Liver (tissue), 8 donors: ENCODE measurements at regions not wholly inside any gene's neighbourhood (a gene's known extent, or its start where the extent isn't known, plus 50 kb on each side); places are given as distances from the start of the nearest gene placed in this dataset.

Source experiments
- DNase-seq: peaks from one replicate; pipeline ENCODE4 v3.0.0-alpha.2; 2017; ENCODE audit warnings: low spot score
- H3K27ac ChIP-seq, 2 donors: one replicate each; pipeline ENCODE4 v1.7.0; 2013; ENCODE audit warnings: inconsistent platforms in 2 of 2, low read length in 2 of 2, control low read depth in 1 of 2, low read depth in 1 of 2, mild to moderate bottlenecking in 1 of 2
- H3K27me3 ChIP-seq, 4 donors: one replicate each; pipeline versions ENCODE4 v1.6.1 to v1.7.0; 2013; ENCODE audit warnings: low read length in 3 of 4, inconsistent platforms in 1 of 4, mild to moderate bottlenecking in 1 of 4, moderate library complexity in 1 of 4; ENCODE audit not compliant: control insufficient read depth in 4 of 4, insufficient read depth in 4 of 4
- H3K36me3 ChIP-seq, 4 donors: one replicate each; pipeline versions ENCODE4 v1.6.1 to v1.7.0; 2013; ENCODE audit warnings: low read length in 3 of 4, mild to moderate bottlenecking in 3 of 4, low read depth in 1 of 4, moderate library complexity in 1 of 4; ENCODE audit not compliant: control insufficient read depth in 4 of 4, insufficient read depth in 3 of 4
- H3K4me1 ChIP-seq, 4 donors: one replicate each; pipeline versions ENCODE4 v1.6.1 to v1.7.0; 2013; ENCODE audit warnings: low read length in 3 of 4, mild to moderate bottlenecking in 3 of 4, moderate library complexity in 1 of 4; ENCODE audit not compliant: control insufficient read depth in 4 of 4, insufficient read depth in 4 of 4
- H3K4me3 ChIP-seq, 3 donors: one replicate each; pipeline versions ENCODE4 v1.6.1 to v1.7.0; 2013; ENCODE audit warnings: low read length in 3 of 3, control low read depth in 1 of 3, low read depth in 1 of 3, mild to moderate bottlenecking in 1 of 3
- H3K9ac ChIP-seq, 2 donors: one replicate each; pipeline ENCODE4 v1.7.0; 2013; ENCODE audit warnings: low read length in 2 of 2, mild to moderate bottlenecking in 2 of 2, moderate library complexity in 2 of 2, control low read depth in 1 of 2, low read depth in 1 of 2
- H3K9me3 ChIP-seq, 4 donors: one replicate each; pipeline versions ENCODE4 v1.6.1 to v1.7.0; 2013; ENCODE audit warnings: low read length in 3 of 4; ENCODE audit not compliant: control insufficient read depth in 4 of 4
- EGR1 ChIP-seq, 2 donors: IDR thresholded peaks; 2 replicates each; pipeline ENCODE4 v1.6.1; 2016 to 2018; ENCODE audit warnings: antibody characterized with exemption in 2 of 2, low read depth in 2 of 2
- FOXA1 ChIP-seq: IDR thresholded peaks from 2 replicates; pipeline ENCODE4 v1.6.1; 2016; ENCODE audit warnings: antibody characterized with exemption
- FOXA2 ChIP-seq: IDR thresholded peaks from 2 replicates; pipeline ENCODE4 v1.6.1; 2016; ENCODE audit warnings: antibody characterized with exemption
- GABPA ChIP-seq, 2 donors: IDR thresholded peaks in 1 of 2; conservative IDR thresholded peaks in 1 of 2; 2 replicates each; pipeline ENCODE4 v1.6.1; 2016; ENCODE audit warnings: antibody characterized with exemption in 2 of 2, mild to moderate bottlenecking in 1 of 2, moderate library complexity in 1 of 2
- HNF4A ChIP-seq, 2 donors: conservative IDR thresholded peaks; 2 replicates each; pipeline ENCODE4 v1.6.1; 2016; ENCODE audit warnings: antibody characterized with exemption in 2 of 2, mild to moderate bottlenecking in 2 of 2
- HNF4G ChIP-seq: IDR thresholded peaks from 2 replicates; pipeline ENCODE4 v1.6.1; 2016; ENCODE audit warnings: antibody characterized with exemption
- JUND ChIP-seq, 2 donors: IDR thresholded peaks; 2 replicates each; pipeline ENCODE4 v1.6.1; 2016; ENCODE audit warnings: antibody characterized with exemption in 2 of 2
- NR2F2 ChIP-seq: IDR thresholded peaks from 2 replicates; pipeline ENCODE4 v1.6.1; 2016; ENCODE audit warnings: antibody characterized with exemption
- RAD21 ChIP-seq, 2 donors: IDR thresholded peaks; 2 replicates each; pipeline ENCODE4 v1.6.1; 2016; ENCODE audit warnings: antibody characterized with exemption in 2 of 2, mild to moderate bottlenecking in 2 of 2
- RXRA ChIP-seq, 2 donors: IDR thresholded peaks; 2 replicates each; pipeline ENCODE4 v1.6.1; 2017 to 2018; ENCODE audit warnings: antibody characterized with exemption in 2 of 2, mild to moderate bottlenecking in 1 of 2
- SP1 ChIP-seq: IDR thresholded peaks from 2 replicates; pipeline ENCODE4 v1.6.1; 2018; ENCODE audit warnings: antibody characterized with exemption, mild to moderate bottlenecking
- TAF1 ChIP-seq: conservative IDR thresholded peaks from 2 replicates; pipeline ENCODE4 v1.6.1; 2016; ENCODE audit warnings: antibody characterized with exemption, mild to moderate bottlenecking
- YY1 ChIP-seq: IDR thresholded peaks from 2 replicates; pipeline ENCODE4 v1.6.1; 2016; ENCODE audit warnings: antibody characterized with exemption, mild to moderate bottlenecking
- WGBS: extraction: QIAGEN DNeasy Blood & Tissue Kit; methylation state at CpG from one replicate; pipeline ENCODE4 v1.1.7; 2013; 5-methylcytosine and 5-hydroxymethylcytosine counted together
- TF ChIP-seq, protein P1 (sequence below): IDR thresholded peaks from 2 replicates; pipeline ENCODE4 v1.6.1; 2016; ENCODE audit warnings: antibody characterized with exemption
- TF ChIP-seq, protein P2 (sequence below): IDR thresholded peaks from 2 replicates; pipeline ENCODE4 v1.6.1; 2016; ENCODE audit warnings: antibody characterized with exemption
- TF ChIP-seq, protein P3 (sequence below): IDR thresholded peaks from 2 replicates; pipeline ENCODE4 v1.6.1; 2016; ENCODE audit warnings: antibody characterized with exemption, mild to moderate bottlenecking
- TF ChIP-seq, protein P4 (sequence below): fragments of 150-350 bp; IDR thresholded peaks from 2 replicates; pipeline ENCODE4 v1.5.1; 2017; ENCODE audit warnings: improper control_type of control experiment, low read depth, low read length; ENCODE audit not compliant: missing input control
- TF ChIP-seq, protein P5 (sequence below): IDR thresholded peaks from 2 replicates; pipeline ENCODE4 v1.6.1; 2016; ENCODE audit warnings: antibody characterized with exemption
- donor health status: healthy.
- donor health status: healthy.
- donor health status: healthy.
- donor health status: healthy.
- donor health status: healthy.

DNA sequence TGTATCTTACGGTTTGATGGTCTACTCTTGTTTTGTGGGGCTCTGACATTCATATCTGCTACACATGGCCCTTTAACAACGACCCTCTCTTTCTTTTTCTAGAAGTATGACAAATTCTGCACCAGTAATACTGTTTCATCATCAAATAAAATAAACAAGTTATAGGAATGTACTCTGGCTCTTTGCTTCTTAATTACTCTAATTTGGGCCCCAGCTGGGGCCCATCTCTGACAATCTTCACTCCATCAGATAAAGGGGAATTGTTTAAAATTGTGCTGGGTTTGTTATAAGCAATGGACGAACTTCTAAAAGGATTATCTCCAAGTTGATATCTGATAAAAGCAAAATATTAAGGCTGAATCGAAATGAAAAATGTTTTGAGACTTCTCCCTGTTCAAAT, 343.6 kb upstream of the JAG1 start:
- H3K4me3 ChIP-seq: no peak overlapping the region
- H3K9me3 ChIP-seq: no peaks in the 10 kb centered on the region
- no peaks in the 10 kb centered on the region for H3K4me1 ChIP-seq
- no peaks in the 10 kb centered on the region for H3K36me3 ChIP-seq
- TF ChIP-seq SP1: no peak
- TF ChIP-seq, protein P1, sequence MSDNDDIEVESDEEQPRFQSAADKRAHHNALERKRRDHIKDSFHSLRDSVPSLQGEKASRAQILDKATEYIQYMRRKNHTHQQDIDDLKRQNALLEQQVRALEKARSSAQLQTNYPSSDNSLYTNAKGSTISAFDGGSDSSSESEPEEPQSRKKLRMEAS: no peak
- TF ChIP-seq, protein P2, sequence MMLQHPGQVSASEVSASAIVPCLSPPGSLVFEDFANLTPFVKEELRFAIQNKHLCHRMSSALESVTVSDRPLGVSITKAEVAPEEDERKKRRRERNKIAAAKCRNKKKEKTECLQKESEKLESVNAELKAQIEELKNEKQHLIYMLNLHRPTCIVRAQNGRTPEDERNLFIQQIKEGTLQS: no peak
- TF ChIP-seq FOXA1: no peak
- no peak for TF ChIP-seq NR2F2
- no peak for TF ChIP-seq RAD21 (IDR thresholded peaks at IDR 0.05)
- TF ChIP-seq TAF1: no peak
- TF ChIP-seq, protein P3, sequence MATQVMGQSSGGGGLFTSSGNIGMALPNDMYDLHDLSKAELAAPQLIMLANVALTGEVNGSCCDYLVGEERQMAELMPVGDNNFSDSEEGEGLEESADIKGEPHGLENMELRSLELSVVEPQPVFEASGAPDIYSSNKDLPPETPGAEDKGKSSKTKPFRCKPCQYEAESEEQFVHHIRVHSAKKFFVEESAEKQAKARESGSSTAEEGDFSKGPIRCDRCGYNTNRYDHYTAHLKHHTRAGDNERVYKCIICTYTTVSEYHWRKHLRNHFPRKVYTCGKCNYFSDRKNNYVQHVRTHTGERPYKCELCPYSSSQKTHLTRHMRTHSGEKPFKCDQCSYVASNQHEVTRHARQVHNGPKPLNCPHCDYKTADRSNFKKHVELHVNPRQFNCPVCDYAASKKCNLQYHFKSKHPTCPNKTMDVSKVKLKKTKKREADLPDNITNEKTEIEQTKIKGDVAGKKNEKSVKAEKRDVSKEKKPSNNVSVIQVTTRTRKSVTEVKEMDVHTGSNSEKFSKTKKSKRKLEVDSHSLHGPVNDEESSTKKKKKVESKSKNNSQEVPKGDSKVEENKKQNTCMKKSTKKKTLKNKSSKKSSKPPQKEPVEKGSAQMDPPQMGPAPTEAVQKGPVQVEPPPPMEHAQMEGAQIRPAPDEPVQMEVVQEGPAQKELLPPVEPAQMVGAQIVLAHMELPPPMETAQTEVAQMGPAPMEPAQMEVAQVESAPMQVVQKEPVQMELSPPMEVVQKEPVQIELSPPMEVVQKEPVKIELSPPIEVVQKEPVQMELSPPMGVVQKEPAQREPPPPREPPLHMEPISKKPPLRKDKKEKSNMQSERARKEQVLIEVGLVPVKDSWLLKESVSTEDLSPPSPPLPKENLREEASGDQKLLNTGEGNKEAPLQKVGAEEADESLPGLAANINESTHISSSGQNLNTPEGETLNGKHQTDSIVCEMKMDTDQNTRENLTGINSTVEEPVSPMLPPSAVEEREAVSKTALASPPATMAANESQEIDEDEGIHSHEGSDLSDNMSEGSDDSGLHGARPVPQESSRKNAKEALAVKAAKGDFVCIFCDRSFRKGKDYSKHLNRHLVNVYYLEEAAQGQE: no peak
- TF ChIP-seq GABPA (IDR thresholded peaks at IDR 0.05 in 1 of 2, conservative IDR thresholded peaks at IDR 0.05 in 1 of 2): no peak
- TF ChIP-seq, protein P4, sequence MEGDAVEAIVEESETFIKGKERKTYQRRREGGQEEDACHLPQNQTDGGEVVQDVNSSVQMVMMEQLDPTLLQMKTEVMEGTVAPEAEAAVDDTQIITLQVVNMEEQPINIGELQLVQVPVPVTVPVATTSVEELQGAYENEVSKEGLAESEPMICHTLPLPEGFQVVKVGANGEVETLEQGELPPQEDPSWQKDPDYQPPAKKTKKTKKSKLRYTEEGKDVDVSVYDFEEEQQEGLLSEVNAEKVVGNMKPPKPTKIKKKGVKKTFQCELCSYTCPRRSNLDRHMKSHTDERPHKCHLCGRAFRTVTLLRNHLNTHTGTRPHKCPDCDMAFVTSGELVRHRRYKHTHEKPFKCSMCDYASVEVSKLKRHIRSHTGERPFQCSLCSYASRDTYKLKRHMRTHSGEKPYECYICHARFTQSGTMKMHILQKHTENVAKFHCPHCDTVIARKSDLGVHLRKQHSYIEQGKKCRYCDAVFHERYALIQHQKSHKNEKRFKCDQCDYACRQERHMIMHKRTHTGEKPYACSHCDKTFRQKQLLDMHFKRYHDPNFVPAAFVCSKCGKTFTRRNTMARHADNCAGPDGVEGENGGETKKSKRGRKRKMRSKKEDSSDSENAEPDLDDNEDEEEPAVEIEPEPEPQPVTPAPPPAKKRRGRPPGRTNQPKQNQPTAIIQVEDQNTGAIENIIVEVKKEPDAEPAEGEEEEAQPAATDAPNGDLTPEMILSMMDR: no peak
- no peak for TF ChIP-seq JUND (IDR thresholded peaks at IDR 0.05)
- TF ChIP-seq HNF4G: no peak
- TF ChIP-seq, protein P5, sequence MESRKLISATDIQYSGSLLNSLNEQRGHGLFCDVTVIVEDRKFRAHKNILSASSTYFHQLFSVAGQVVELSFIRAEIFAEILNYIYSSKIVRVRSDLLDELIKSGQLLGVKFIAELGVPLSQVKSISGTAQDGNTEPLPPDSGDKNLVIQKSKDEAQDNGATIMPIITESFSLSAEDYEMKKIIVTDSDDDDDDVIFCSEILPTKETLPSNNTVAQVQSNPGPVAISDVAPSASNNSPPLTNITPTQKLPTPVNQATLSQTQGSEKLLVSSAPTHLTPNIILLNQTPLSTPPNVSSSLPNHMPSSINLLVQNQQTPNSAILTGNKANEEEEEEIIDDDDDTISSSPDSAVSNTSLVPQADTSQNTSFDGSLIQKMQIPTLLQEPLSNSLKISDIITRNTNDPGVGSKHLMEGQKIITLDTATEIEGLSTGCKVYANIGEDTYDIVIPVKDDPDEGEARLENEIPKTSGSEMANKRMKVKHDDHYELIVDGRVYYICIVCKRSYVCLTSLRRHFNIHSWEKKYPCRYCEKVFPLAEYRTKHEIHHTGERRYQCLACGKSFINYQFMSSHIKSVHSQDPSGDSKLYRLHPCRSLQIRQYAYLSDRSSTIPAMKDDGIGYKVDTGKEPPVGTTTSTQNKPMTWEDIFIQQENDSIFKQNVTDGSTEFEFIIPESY: no peak
- no peak for TF ChIP-seq RXRA (IDR thresholded peaks at IDR 0.05)
- no peak for TF ChIP-seq EGR1 (IDR thresholded peaks at IDR 0.05; ENCODE audit: low read depth in 2 of 2)
- no peak for TF ChIP-seq FOXA2
- no peak for TF ChIP-seq YY1
- no peak for TF ChIP-seq HNF4A (conservative IDR thresholded peaks at IDR 0.05)
- no peak overlapping the region for H3K27ac ChIP-seq
- H3K9ac ChIP-seq: no peak overlapping the region
- no peaks in the 10 kb centered on the region for H3K27me3 ChIP-seq
- DNase-seq: no peak
- WGBS: 64% methylated on average over 4 of the region's 4 CpGs
